HepG2 (cell line): ENCODE measurements at regions not wholly inside any gene's neighbourhood (a gene's known extent, or its start where the extent isn't known, plus 50 kb on each side); places are given as distances from the start of the nearest gene placed in this dataset.

Source experiments
- ATAC-seq: fragments of 200-7000 bp; cut with Tn5 transposase; 3 replicates; pipeline ENCODE4 v1.9.1; 2020; ENCODE audit warnings: mild to moderate bottlenecking, moderate library complexity
- BruUV-seq: library from RNA; stranded (reverse); fragments of 400-500 nt; replicated peaks from 2 replicates; lab custom pipeline; 2021; lab: Mats Ljungman, UMichigan
- CTCF ChIA-PET: fragments of 300-600 bp; formaldehyde crosslinking; extraction: SDS; loops from one replicate; lab custom pipeline; 2021; ENCODE audit warnings: low total read pairs, inconsistent platforms, low intra/inter-chr PET ratio; lab: Yijun Ruan, JAX
- POLR2A ChIA-PET: fragments of 350-600 bp; sonication (Branson Sonifier 250); formaldehyde crosslinking; loops from one replicate; lab custom pipeline; 2020; ENCODE audit warnings: antibody characterized with exemption, inconsistent platforms; lab: Yijun Ruan, JAX
- DNase-seq: peaks from one replicate; pipeline ENCODE4 v3.0.0-alpha.2; 2015; ENCODE audit warnings: low spot score
- FAIRE-seq: peaks from 3 replicates; lab custom pipeline; 2011; peaks lifted over from hg19 to GRCh38; lab: Jason Lieb, UNC
- H2AFZ ChIP-seq: one replicate; pipeline ENCODE4 v1.6.1; 2011; ENCODE audit warnings: low read length, inconsistent platforms
- H3K27ac ChIP-seq: fragments of 300-600 bp; 3 replicates; pipeline ENCODE4 v1.8.0; 2011; ENCODE audit warnings: mixed run types, mild to moderate bottlenecking, mixed read lengths, low read length, inconsistent platforms; ENCODE audit not compliant: insufficient read depth; ENCODE audit errors: extremely low read length
- H3K27me3 ChIP-seq, 2 experiments: fragments of 200-600 bp in 1 of 2; 2 replicates in 1 of 2; 3 replicates in 1 of 2; pipeline versions ENCODE4 v1.6.0 to v1.8.0; 2011; ENCODE audit warnings: low read length in 2 of 2, mild to moderate bottlenecking in 2 of 2, moderate library complexity in 2 of 2, inconsistent platforms in 1 of 2; ENCODE audit not compliant: insufficient read depth in 2 of 2, control insufficient read depth in 1 of 2
- H3K36me3 ChIP-seq, 2 experiments: fragments of 200-600 bp in 1 of 2; replicated peaks in 1 of 2; 2 replicates in 1 of 2; 3 replicates in 1 of 2; pipeline versions ENCODE4 v1.5.1 to v1.8.0; 2011; ENCODE audit warnings: low read length in 2 of 2, inconsistent platforms in 1 of 2; ENCODE audit not compliant: insufficient read depth in 2 of 2, control insufficient read depth in 1 of 2
- H3K4me1 ChIP-seq: 2 replicates; pipeline ENCODE4 v1.5.1; 2012; ENCODE audit warnings: low read length, inconsistent platforms; ENCODE audit not compliant: insufficient read depth
- H3K4me2 ChIP-seq: 2 replicates; pipeline ENCODE4 v1.6.0; 2011; ENCODE audit warnings: low read depth, low read length, inconsistent platforms
- H3K4me3 ChIP-seq, 3 experiments: fragments of 200-600 bp in 1 of 3; sonication (generic), shearing (Covaris generic) in 1 of 3; replicated peaks in 1 of 3; 2 replicates each; pipeline ENCODE4 v1.5.1; 2011 to 2016; ENCODE audit warnings: low read length in 3 of 3, inconsistent platforms in 2 of 3, low read depth in 2 of 3, mild to moderate bottlenecking in 2 of 3, control low read depth in 1 of 3, mixed read lengths in 1 of 3; ENCODE audit not compliant: insufficient read depth in 1 of 3
- H3K79me2 ChIP-seq: one replicate; pipeline ENCODE4 v1.6.1; 2011; ENCODE audit warnings: low read length, inconsistent platforms; ENCODE audit not compliant: insufficient read depth
- H3K9ac ChIP-seq: 2 replicates; pipeline ENCODE4 v1.6.0; 2011; ENCODE audit warnings: mild to moderate bottlenecking, low read depth, low read length, inconsistent platforms; ENCODE audit not compliant: insufficient read depth
- H3K9me3 ChIP-seq: 2 replicates; pipeline ENCODE4 v1.5.1; 2012; ENCODE audit warnings: mild to moderate bottlenecking, low read length
- H4K20me1 ChIP-seq: 2 replicates; pipeline ENCODE4 v1.6.0; 2011; ENCODE audit warnings: inconsistent platforms, mild to moderate bottlenecking, low read length, moderate library complexity; ENCODE audit not compliant: insufficient read depth
- ETV5 ChIP-seq: IDR thresholded peaks from 2 replicates; pipeline ENCODE4 v1.6.1; 2018; ENCODE audit warnings: missing biosample characterization, missing genetic modification reagents, inconsistent platforms, borderline replicate concordance
- GABPA ChIP-seq, 2 experiments: IDR thresholded peaks; 2 replicates each; pipeline ENCODE4 v1.6.1; 2011 to 2016; ENCODE audit warnings: low read depth in 2 of 2, low read length in 1 of 2, missing biosample characterization in 1 of 2, missing genetic modification characterization in 1 of 2
- NFYB ChIP-seq: sonication (generic); formaldehyde crosslinking; IDR thresholded peaks from 2 replicates; pipeline ENCODE4 v1.4.0; 2020; ENCODE audit warnings: missing genetic modification reagents
- PITX1 ChIP-seq: sonication (generic); formaldehyde crosslinking; IDR thresholded peaks from 2 replicates; pipeline ENCODE4 v1.5.1; 2020; ENCODE audit warnings: mild to moderate bottlenecking, missing genetic modification reagents
- PRDM15 ChIP-seq: sonication (generic); formaldehyde crosslinking; IDR thresholded peaks from 2 replicates; pipeline ENCODE4 v1.4.0; 2020; ENCODE audit warnings: missing genetic modification reagents
- RFXANK ChIP-seq: IDR thresholded peaks from 2 replicates; pipeline ENCODE4 v1.6.1; 2016
- TFAP4 ChIP-seq: sonication (generic); IDR thresholded peaks from 2 replicates; pipeline ENCODE4 v1.6.1; 2016; ENCODE audit warnings: low read depth, borderline replicate concordance
- TRAFD1 ChIP-seq: sonication (generic); formaldehyde crosslinking; IDR thresholded peaks from 2 replicates; pipeline ENCODE4 v1.5.1; 2020; ENCODE audit warnings: missing genetic modification reagents, mild to moderate bottlenecking, borderline replicate concordance
- ZFP36L1 ChIP-seq: sonication (generic); formaldehyde crosslinking; IDR thresholded peaks from 2 replicates; pipeline ENCODE4 v1.8.0; 2022; ENCODE audit warnings: mild to moderate bottlenecking, missing genetic modification reagents, moderate library complexity
- ZNF652 ChIP-seq: IDR thresholded peaks from 2 replicates; pipeline ENCODE4 v1.6.1; 2016; ENCODE audit warnings: low read depth, borderline replicate concordance
- ZNF737 ChIP-seq: sonication (generic); formaldehyde crosslinking; IDR thresholded peaks from 2 replicates; pipeline ENCODE4 v1.5.0; 2020; ENCODE audit warnings: missing genetic modification reagents, mild to moderate bottlenecking, borderline replicate concordance
- WGBS: methylation state at CpG from one replicate; pipeline ENCODE4 v1.1.6; 2017; ENCODE audit warnings: low lambda C conversion rate; 5-methylcytosine and 5-hydroxymethylcytosine counted together
- in situ Hi-C: cut with HindIII; loops from 2 replicates; pipeline ENCODE4 v1.10.0; 2017; ENCODE audit warnings: low pct_unique_long_range_greater_than_20kb; ENCODE audit not compliant: extremely low pct_ligation_motif_present
- intact Hi-C: fragments of 100-400 bp; cut with micrococcal nuclease; formaldehyde crosslinking; loops from one replicate; pipeline ENCODE4 v1.10.0; 2022; ENCODE audit not compliant: unreplicated experiment

- ChIA-PET CTCF (no interaction called here), POLR2A (no interaction called here)
- DNase-seq (no peak), FAIRE-seq (no peak), ATAC-seq (no peak)
- no peak overlapping the region for H2AFZ ChIP-seq
- WGBS, result 40% methylated on average over 17 of the region's 18 CpGs
- intact Hi-C loops, result no loop called here
- peaks cover 3 to 20% of the 10 kb centered on the region in 2 experiments; a peak in 2 of 5 replicates for H3K27me3 ChIP-seq
- no peak overlapping the region for H3K4me3 ChIP-seq
- no peak overlapping the region for H3K27ac ChIP-seq
- H3K36me3 ChIP-seq, result no peaks in the 10 kb centered on the region
- H4K20me1 ChIP-seq, result no peaks in the 10 kb centered on the region
- H3K9ac ChIP-seq, result no peak overlapping the region
- H3K9me3 ChIP-seq, result no peaks in the 10 kb centered on the region
- in situ Hi-C loops, result no loop called here
- no peaks in the 10 kb centered on the region for H3K79me2 ChIP-seq
- H3K4me2 ChIP-seq, result no peak overlapping the region
- no TSS peak for BruUV-seq
- TF ChIP-seq ZNF652, result no peak
- TF ChIP-seq NFYB (CRISPR knock-in tag), result peak; percentile 30; the same call in 1 of the 2 replicates
- H3K4me1 ChIP-seq, result no peaks in the 10 kb centered on the region
Observed at GRCh38 chr12:125228519-125229260, 163.5 kb downstream of the AACS start.

GRCh38 chr12:125229878-125230530 lies 164.8 kb downstream of the AACS start:
- Histone ChIP-seq H3K27ac (no peak overlapping the region), H3K4me2 (no peak overlapping the region), H3K27me3 (peaks cover 3 to 16% of the 10 kb centered on the region in 2 experiments; a peak in 3 of 5 replicates), H3K4me3 (no peak overlapping the region), H3K36me3 (no peaks in the 10 kb centered on the region), H4K20me1 (no peaks in the 10 kb centered on the region), H3K9ac (no peak overlapping the region), H3K4me1 (no peaks in the 10 kb centered on the region), H2AFZ (no peak overlapping the region), H3K79me2 (no peaks in the 10 kb centered on the region), H3K9me3 (no peaks in the 10 kb centered on the region)
- DNase-seq (no peak), ATAC-seq (no peak), FAIRE-seq (no peak)
- ChIA-PET CTCF (no interaction called here), POLR2A (no interaction called here)
- WGBS, result 36% methylated on average over 14 of the region's 14 CpGs
- intact Hi-C loops (no loop called here), in situ Hi-C loops (no loop called here)
- BruUV-seq, result no TSS peak
- TF ChIP-seq RFXANK (CRISPR knock-in tag) (no peak), PITX1 (no peak), TFAP4 (no peak), TRAFD1 (CRISPR knock-in tag) (no peak), ETV5 (CRISPR knock-in tag) (no peak), GABPA (IDR thresholded peaks at IDR 0.05; ENCODE audit: low read depth, low read length) (no peak), GABPA (CRISPR knock-in tag; IDR thresholded peaks at IDR 0.05; ENCODE audit: low read depth) (no peak), ZNF737 (no peak), ZFP36L1 (CRISPR knock-in tag) (no peak), PRDM15 (CRISPR knock-in tag) (no peak)
